ENCODE measurements at regions not wholly inside any gene's neighbourhood (a gene's known extent, or its start where the extent isn't known, plus 50 kb on each side); places are given as distances from the start of the nearest gene placed in this dataset.

GRCh38 chr3:106089806-106090205 lies 221.0 kb upstream of the CBLB start:
- intact Hi-C loops (cut with DNase I, micrococcal nuclease), result no loop called here
- Histone ChIP-seq H3K9me3 (no peaks in the 10 kb centered on the region), H3K4me1 (ENCODE audit: low read depth) (no peaks in the 10 kb centered on the region), H3K36me3 (ENCODE audit: low read depth) (no peaks in the 10 kb centered on the region), H3K4me3 (no peak overlapping the region)
- TF ChIP-seq CTCF (IDR thresholded peaks at IDR 0.05), result no peak
- ATAC-seq, result no peak
- no peak for DNase-seq

GRCh38 chr3:106092792-106093191 lies 224.0 kb upstream of the CBLB start:
- ATAC-seq (no peak), DNase-seq (no peak)
- H3K9me3 ChIP-seq, result no peaks in the 10 kb centered on the region
- H3K36me3 ChIP-seq (ENCODE audit: low read depth), result no peaks in the 10 kb centered on the region
- H3K4me3 ChIP-seq, result no peak overlapping the region
- intact Hi-C loops (cut with DNase I, micrococcal nuclease), result no loop called here
- no peaks in the 10 kb centered on the region for H3K4me1 ChIP-seq (ENCODE audit: low read depth)
- no peak for TF ChIP-seq CTCF (IDR thresholded peaks at IDR 0.05)

GRCh38 chr3:106093616-106094015 lies 224.8 kb upstream of the CBLB start:
- Histone ChIP-seq H3K9me3 (no peaks in the 10 kb centered on the region), H3K4me3 (no peak overlapping the region), H3K36me3 (ENCODE audit: low read depth) (no peaks in the 10 kb centered on the region), H3K4me1 (ENCODE audit: low read depth) (no peaks in the 10 kb centered on the region)
- no peak for TF ChIP-seq CTCF (IDR thresholded peaks at IDR 0.05)
- intact Hi-C loops (cut with DNase I, micrococcal nuclease), result no loop called here
- DNase-seq (no peak), ATAC-seq (no peak)

GRCh38 chr3:106097817-106098435 lies 229.1 kb upstream of the CBLB start:
- H3K4me1 ChIP-seq (ENCODE audit: low read depth), result no peaks in the 10 kb centered on the region
- ATAC-seq (no peak), DNase-seq (no peak)
- no peaks in the 10 kb centered on the region for H3K36me3 ChIP-seq (ENCODE audit: low read depth)
- H3K9me3 ChIP-seq, result no peaks in the 10 kb centered on the region
- TF ChIP-seq CTCF (IDR thresholded peaks at IDR 0.05), result no peak
- intact Hi-C loops (cut with DNase I, micrococcal nuclease), result no loop called here
- no peak overlapping the region for H3K4me3 ChIP-seq

GRCh38 chr3:106103383-106103782 lies 234.6 kb upstream of the CBLB start:
- ATAC-seq (no peak), DNase-seq (no peak)
- Histone ChIP-seq H3K9me3 (no peaks in the 10 kb centered on the region), H3K4me1 (ENCODE audit: low read depth) (no peaks in the 10 kb centered on the region), H3K4me3 (no peak overlapping the region), H3K36me3 (ENCODE audit: low read depth) (no peaks in the 10 kb centered on the region)
- TF ChIP-seq CTCF (IDR thresholded peaks at IDR 0.05), result no peak
- intact Hi-C loops (cut with DNase I, micrococcal nuclease), result no loop called here

- intact Hi-C loops (cut with DNase I, micrococcal nuclease), result no loop called here
- TF ChIP-seq CTCF (IDR thresholded peaks at IDR 0.05), result no peak
- ATAC-seq (no peak), DNase-seq (no peak)
- Histone ChIP-seq H3K36me3 (ENCODE audit: low read depth) (no peaks in the 10 kb centered on the region), H3K4me3 (no peak overlapping the region), H3K9me3 (no peaks in the 10 kb centered on the region), H3K4me1 (ENCODE audit: low read depth) (no peaks in the 10 kb centered on the region)
These were observed 235.3 kb upstream of the CBLB start for GRCh38 chr3:106104078-106104477.

All from mucosa of descending colon (tissue), 3 donors.